Urinary bladder (tissue), 3 donors: ENCODE measurements at regions not wholly inside any gene's neighbourhood (a gene's known extent, or its start where the extent isn't known, plus 50 kb on each side); places are given as distances from the start of the nearest gene placed in this dataset.

ENCODE experiments used
- DNase-seq: peaks from one replicate; pipeline ENCODE4 v3.0.0-alpha.2; 2015; ENCODE audit errors: extremely low spot score
- H3K27ac ChIP-seq: one replicate; pipeline ENCODE4 v1.5.1; 2013; ENCODE audit warnings: low read depth, mild to moderate bottlenecking, moderate library complexity
- H3K36me3 ChIP-seq: one replicate; pipeline ENCODE4 v1.6.1; 2013; ENCODE audit warnings: mild to moderate bottlenecking, moderate library complexity; ENCODE audit not compliant: insufficient read depth
- H3K4me1 ChIP-seq: one replicate; pipeline ENCODE4 v1.6.1; 2013; ENCODE audit warnings: mild to moderate bottlenecking, moderate library complexity; ENCODE audit not compliant: insufficient read depth
- H3K4me3 ChIP-seq: one replicate; pipeline ENCODE4 v1.5.1; 2013; ENCODE audit warnings: low read depth, low read length
- WGBS: extraction: QIAGEN DNeasy Blood & Tissue Kit; methylation state at CpG from one replicate; pipeline ENCODE4 v1.1.7; 2013; 5-methylcytosine and 5-hydroxymethylcytosine counted together
- donor health status: healthy with polysubstance abuse.
- donor health status: healthy.

DNA sequence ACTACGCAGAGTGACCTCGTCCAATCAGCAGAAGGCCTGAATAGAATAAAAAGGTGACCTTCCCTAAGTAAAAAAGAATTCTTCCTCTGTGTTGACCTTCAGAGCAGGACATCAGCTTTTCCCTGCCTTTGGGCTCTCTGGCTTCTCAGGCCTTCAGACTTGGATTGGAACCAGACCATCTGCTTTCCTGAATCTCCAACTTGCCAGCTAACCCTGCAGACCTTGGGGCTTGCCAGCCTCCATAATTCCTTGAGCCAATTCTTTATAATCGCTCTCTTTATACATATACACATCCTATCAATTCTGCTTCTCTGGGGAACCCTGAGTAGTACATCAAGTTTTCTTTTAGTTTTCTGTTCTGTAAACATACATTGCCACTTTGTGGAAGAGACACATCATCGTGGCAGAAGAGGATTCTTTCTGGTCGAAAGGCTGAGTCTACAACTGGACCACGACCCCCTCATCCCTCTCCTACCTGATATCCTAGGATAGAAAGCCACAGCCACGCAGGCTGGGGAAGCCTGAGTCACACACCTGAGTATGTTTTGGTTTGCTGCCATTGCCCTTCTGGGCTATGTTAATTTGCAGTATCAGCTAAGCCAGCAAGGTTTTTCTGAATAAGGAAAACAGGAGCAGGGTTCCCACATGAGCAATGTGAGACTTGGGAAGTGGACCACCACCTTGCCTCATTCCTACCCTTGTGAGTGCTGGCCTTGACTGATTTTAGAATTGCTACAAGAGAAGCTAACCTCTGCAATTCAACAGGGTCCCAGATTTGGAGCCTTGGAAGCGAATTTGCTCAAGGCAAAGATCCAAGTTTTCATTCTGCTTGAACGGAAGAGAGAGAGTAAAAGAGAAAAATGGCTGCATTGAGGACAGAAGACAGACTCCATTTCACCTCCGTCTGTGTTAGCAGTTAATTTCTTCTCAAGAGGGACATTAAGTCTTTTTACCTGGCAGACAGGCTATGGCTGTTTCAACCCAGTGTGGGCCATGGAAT, 445.2 kb upstream of the FZD8 start:
- Histone ChIP-seq H3K36me3 (no peaks in the 10 kb centered on the region), H3K27ac (no peak overlapping the region), H3K4me1 (no peaks in the 10 kb centered on the region), H3K4me3 (no peak overlapping the region)
- DNase-seq = no peak
- 85% methylated on average over 10 of the region's 10 CpGs for WGBS

DNA sequence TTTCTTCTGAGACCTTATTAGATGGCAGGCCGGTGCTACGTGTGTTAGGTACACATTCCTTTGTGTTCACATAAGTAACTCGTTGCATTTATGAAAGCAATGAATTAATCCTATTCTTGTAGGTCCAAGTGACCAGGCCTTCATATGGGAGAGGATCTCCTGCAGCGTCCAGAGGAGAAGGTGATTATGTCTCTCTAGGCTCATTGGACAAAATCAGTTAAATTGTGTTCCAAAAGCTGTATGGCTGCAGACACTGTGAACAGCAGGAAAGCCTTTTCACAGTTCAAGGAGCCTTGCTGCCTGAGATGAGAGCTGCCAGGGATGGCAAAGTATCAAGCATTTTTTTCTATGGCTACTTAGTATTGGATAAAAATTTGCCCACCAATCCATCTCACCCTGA, 433.1 kb upstream of the FZD8 start:
- no peak overlapping the region for H3K4me3 ChIP-seq
- H3K27ac ChIP-seq = no peak overlapping the region
- WGBS = 81% methylated on average over 4 of the region's 4 CpGs

DNA sequence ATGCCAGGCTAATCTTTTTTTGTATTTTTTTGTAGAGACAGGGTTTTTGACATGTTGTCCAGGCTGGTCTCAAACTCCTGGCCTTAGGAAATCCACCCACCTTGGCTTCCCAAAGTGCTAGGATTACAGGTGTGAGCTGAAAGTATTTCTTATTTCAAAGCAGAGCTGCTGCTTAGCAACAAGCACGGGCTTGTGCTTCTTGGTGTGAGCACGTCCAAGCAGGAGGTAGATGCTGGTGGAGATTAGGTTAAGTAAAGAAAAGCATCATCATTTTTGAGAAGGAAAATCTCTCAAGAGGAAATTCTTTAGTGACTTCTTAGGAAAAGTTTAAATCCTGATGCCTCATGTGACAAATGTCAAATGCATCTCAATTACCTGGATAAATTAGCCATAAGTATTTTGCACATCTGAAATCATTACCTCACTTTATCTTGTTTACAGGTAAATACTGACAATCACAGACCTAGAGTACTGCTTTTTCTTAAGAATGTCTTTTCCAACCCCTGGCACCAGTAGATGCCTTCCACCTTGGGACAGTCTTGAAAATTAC, 431.8 kb upstream of the FZD8 start:
- H3K36me3 ChIP-seq = no peaks in the 10 kb centered on the region
- DNase-seq = no peak
- H3K4me1 ChIP-seq = no peaks in the 10 kb centered on the region
- no peak overlapping the region for H3K4me3 ChIP-seq
- no peak overlapping the region for H3K27ac ChIP-seq
- 77% methylated on average over 2 of the region's 2 CpGs for WGBS

More for the DNA sequence above, 433.1 kb upstream of the FZD8 start:
- DNase-seq = no peak
- Histone ChIP-seq H3K36me3 (no peaks in the 10 kb centered on the region), H3K4me1 (no peaks in the 10 kb centered on the region)

DNA sequence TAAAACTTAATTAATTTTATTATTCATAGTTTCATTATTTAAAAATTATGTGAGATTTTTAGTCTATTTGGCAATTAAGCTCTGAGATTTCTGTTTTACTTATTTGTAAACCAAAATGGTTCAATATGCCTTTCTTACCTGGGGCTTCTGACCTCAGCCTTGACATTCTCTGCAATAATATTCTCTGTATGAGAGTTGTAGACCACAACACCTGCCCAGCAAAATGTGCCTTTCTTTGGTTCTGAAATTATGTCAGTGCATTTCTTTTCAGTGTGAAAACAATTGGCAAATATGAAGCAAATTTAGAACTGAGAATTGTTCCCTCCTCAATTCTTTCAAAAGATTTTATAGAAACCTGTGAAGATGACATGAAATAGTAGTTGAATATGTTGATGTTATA, 426.4 kb upstream of the FZD8 start:
- H3K4me1 ChIP-seq = no peaks in the 10 kb centered on the region
- H3K36me3 ChIP-seq = no peaks in the 10 kb centered on the region
- DNase-seq = no peak
- no peak overlapping the region for H3K4me3 ChIP-seq
- H3K27ac ChIP-seq = no peak overlapping the region

DNA sequence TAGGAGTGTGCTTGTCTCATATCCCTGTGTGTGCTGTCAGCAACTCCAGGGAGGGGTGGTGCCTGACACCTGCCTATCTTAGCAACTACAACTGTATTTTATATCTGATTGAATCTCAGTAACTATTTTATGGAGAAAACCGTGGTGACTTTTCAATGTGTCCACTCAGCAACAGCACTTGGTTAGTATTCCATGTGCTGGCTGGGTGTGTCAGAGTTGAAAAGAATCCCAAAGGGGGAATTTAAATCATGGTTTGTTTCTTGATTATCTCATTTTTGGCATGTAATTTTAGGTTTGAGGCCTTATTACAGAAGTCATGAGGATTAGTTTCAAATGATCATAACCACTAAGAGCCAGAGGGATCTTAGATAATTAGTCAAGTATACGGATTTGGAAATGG, 425.7 kb upstream of the FZD8 start:
- no peaks in the 10 kb centered on the region for H3K4me1 ChIP-seq
- DNase-seq = no peak
- H3K36me3 ChIP-seq = no peaks in the 10 kb centered on the region
- H3K4me3 ChIP-seq = no peak overlapping the region
- H3K27ac ChIP-seq = no peak overlapping the region
- 66% methylated on average over 2 of the region's 2 CpGs for WGBS

DNA sequence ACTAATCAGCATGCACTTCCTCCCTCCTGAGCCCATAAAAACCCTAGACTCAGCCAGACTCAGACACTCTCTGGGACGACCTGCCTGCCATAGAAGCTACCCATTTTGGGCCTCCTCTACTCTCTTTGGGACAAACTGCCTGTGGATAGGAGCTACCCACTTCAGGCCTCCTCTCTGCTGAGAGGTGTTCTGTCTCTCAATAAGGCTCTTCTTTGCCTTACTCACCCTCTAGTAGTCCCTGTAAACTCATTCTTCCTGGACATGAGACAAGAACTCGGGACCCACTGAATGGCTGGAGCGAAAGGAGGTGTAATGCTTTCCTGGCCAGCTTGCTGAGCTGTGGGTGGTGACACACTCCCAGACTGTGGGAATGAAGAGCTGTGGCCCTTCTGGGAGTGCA, 424.8 kb upstream of the FZD8 start:
- H3K36me3 ChIP-seq = no peaks in the 10 kb centered on the region
- H3K4me1 ChIP-seq = no peaks in the 10 kb centered on the region
- WGBS = 97% methylated on average over 3 of the region's 3 CpGs
- H3K4me3 ChIP-seq = no peak overlapping the region
- no peak overlapping the region for H3K27ac ChIP-seq
- DNase-seq = no peak

DNA sequence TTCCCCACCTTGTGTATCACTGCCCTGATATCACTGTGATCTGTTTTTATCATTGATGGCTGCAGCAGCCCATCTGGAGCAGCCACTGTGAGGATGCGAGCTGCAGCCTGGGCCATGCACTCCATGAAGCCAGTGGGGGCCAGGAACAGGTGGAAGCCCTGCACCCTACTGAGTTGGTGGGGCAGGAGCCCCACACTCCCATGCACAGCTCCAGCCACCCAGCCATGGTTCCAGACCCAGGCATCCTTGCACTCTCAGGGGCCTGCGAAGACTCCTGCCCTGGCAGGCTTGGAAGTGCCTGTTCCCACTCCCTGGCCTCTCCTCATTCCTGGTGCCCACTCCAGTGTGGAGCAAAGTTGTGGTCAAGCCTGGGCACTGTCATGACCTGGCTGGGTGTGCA, 424.0 kb upstream of the FZD8 start:
- Histone ChIP-seq H3K4me3 (no peak overlapping the region), H3K4me1 (no peaks in the 10 kb centered on the region), H3K36me3 (no peaks in the 10 kb centered on the region), H3K27ac (no peak overlapping the region)
- 90% methylated on average over 2 of the region's 2 CpGs for WGBS
- no peak for DNase-seq

DNA sequence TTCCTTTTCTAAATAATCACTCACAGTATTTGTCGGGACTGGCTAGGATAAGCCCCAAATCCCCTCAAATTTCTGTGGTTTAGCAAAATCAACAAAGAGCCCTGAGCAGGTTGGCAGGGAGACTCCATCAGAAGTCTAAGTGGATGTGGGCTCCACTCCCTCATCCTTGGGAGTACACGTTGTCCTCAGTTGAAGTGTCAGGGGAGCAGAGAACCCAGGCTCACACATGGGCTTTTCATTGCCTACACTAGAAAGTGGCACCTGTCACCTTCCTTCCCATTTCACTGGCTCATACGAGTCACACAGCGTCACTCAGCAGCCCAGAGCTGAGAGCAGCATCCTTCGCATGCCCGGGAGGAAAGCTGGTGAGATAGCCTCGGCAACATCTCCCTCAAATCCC, 421.3 kb upstream of the FZD8 start:
- H3K27ac ChIP-seq = no peak overlapping the region
- WGBS = 81% methylated on average over 7 of the region's 7 CpGs
- no peaks in the 10 kb centered on the region for H3K36me3 ChIP-seq
- no peaks in the 10 kb centered on the region for H3K4me1 ChIP-seq
- no peak overlapping the region for H3K4me3 ChIP-seq
- no peak for DNase-seq

DNA sequence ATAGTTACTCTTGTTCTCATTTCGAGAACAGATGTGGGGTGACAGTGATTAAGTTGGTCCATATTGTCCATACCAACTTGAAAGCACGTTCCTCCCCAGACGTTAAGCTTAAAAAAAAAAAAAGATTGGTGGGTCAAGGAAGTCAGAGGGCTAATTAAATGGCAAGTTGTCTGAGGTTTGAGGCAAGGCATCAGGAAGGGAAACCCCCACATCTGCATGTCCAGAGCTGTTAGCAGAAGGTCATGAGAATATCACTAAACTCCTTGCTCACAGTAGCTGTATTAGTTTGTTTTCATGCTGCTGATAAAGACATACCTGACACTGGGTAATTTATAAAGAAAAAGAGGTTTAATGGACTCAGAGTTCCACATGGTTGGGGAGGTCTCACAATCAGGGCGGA, 415.6 kb upstream of the FZD8 start:
- no peak overlapping the region for H3K4me3 ChIP-seq
- 77% methylated on average over 4 of the region's 4 CpGs for WGBS
- no peak overlapping the region for H3K27ac ChIP-seq
- no peak for DNase-seq
- no peaks in the 10 kb centered on the region for H3K4me1 ChIP-seq
- no peaks in the 10 kb centered on the region for H3K36me3 ChIP-seq

DNA sequence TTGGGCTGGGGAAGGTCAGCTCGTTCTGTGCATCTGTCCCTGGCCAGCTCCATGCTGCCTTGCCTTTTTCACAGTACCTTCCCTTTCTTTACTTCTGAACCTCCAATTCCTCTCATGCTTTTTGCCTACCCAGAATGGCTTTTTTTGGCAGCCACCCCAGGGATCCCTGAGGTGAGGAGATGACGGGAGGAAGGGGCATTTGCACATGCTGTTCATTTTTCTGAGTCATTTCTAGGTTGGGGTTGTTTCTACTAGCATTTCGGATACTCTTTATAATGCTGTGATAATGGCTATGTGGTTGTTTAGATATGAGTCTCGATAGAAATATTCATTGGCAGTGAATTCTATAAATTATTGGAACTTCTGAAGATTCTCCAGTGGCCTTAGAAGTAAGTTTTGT, 415.1 kb upstream of the FZD8 start:
- 63% methylated on average over 4 of the region's 4 CpGs for WGBS
- Histone ChIP-seq H3K27ac (no peak overlapping the region), H3K4me1 (no peaks in the 10 kb centered on the region), H3K4me3 (no peak overlapping the region), H3K36me3 (no peaks in the 10 kb centered on the region)
- no peak for DNase-seq

DNA sequence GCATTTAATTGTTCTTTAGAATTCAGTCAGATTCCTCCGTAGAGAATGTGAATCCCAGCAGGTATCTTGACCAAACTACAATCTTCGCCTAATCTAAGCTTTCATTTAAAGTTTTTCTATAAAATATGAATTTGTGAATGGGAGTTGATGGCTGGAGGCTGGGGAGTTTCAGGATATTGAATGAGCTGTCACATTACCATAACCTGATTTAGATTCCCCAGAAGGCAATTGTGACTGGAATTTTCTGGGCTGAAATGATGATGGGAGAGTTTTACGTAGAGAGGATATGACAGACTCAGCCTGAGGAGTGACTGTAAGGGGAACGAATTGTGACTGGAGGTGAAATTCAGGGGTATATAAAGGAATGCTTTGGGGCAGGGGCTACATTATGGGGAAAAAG, 411.7 kb upstream of the FZD8 start:
- Histone ChIP-seq H3K4me3 (no peak overlapping the region), H3K4me1 (no peaks in the 10 kb centered on the region), H3K27ac (no peak overlapping the region), H3K36me3 (no peaks in the 10 kb centered on the region)
- 95% methylated on average over 4 of the region's 4 CpGs for WGBS
- DNase-seq = no peak

DNA sequence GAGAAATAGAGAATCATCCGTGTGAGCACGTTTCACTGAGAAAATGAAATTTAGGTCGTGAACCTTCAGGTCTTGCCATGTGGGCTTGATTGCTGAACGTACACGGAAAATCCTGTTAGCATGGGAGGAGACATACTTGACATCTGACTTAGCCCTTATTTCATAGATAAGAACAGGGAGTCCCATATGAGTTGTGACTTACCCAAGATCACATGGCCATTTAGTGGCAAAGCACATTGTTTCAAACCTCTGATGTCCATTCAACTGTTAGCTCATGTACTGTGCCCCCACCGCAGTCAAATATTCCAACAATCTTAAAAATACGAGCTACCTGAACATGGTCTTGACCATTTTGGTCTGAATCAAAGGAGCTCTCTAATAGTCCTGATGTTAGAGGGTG, 411.2 kb upstream of the FZD8 start:
- Histone ChIP-seq H3K4me3 (no peak overlapping the region), H3K4me1 (no peaks in the 10 kb centered on the region), H3K27ac (no peak overlapping the region), H3K36me3 (no peaks in the 10 kb centered on the region)
- DNase-seq = no peak
- 93% methylated on average over 7 of the region's 7 CpGs for WGBS

DNA sequence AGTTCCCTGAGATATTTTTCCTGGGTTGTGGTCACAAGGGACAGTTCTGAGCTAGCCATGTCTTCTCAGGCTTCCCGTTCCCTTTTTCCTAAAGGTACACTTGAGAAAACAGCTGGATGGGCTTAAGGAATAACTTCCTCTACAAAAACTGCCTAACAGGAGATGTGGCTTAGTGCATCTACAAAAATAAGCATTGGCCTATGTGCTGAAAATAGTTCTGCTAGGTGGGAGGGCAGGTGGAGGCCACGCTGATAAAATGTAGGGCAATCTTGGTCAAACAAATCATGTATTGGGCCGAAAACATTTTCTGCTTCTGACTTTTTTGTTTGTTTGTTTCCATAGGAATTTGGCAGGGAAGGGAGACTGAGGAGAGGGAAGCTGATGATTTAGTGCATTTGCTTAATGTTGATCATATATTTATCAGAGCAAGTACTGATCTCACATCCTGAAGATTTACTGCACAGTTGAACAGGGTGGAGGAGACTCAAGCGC, 409.4 kb upstream of the FZD8 start:
- Histone ChIP-seq H3K4me1 (no peaks in the 10 kb centered on the region), H3K36me3 (no peaks in the 10 kb centered on the region), H3K4me3 (no peak overlapping the region), H3K27ac (no peak overlapping the region)
- 47% methylated on average over 4 of the region's 4 CpGs for WGBS
- no peak for DNase-seq

DNA sequence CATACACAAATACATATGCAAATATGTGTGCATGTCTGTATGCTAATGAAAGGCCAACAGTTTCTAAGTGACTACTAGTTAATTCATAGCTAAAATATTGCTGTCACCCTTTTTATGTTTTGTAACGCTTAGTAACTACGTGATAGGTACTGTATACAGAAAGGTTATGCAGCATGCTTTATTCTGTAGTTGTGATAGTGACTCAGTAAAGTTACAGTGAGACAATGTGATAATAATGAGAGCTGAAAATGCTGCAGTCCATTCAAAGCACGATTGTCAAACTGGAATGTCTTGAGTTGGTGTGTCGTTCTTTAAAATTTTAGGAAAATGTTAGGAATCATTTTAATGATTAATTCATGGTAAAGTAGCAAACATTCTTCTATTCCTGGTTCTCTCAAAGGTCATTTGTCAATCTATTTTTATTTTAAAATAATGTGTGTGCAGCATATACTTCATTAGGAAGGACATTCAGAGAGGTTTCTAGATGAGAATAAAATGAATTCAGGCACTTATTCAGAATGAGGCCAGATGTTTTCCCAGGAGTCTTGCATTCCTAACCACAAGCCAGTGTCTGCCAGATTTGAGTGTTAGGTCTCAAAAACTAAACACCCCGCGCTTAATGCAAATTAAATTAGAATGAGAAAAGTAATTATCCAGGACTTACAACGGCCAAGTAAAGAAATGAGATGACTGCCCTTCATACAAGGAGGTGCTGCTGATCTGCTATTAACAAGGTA, 408.8 kb upstream of the FZD8 start:
- H3K27ac ChIP-seq = no peak overlapping the region
- no peak overlapping the region for H3K4me3 ChIP-seq
- no peak for DNase-seq
- WGBS = 66% methylated on average over 7 of the region's 7 CpGs
- H3K36me3 ChIP-seq = no peaks in the 10 kb centered on the region
- H3K4me1 ChIP-seq = no peaks in the 10 kb centered on the region
